ENCODE measurements at regions not wholly inside any gene's neighbourhood (a gene's known extent, or its start where the extent isn't known, plus 50 kb on each side); places are given as distances from the start of the nearest gene placed in this dataset.

DNA sequence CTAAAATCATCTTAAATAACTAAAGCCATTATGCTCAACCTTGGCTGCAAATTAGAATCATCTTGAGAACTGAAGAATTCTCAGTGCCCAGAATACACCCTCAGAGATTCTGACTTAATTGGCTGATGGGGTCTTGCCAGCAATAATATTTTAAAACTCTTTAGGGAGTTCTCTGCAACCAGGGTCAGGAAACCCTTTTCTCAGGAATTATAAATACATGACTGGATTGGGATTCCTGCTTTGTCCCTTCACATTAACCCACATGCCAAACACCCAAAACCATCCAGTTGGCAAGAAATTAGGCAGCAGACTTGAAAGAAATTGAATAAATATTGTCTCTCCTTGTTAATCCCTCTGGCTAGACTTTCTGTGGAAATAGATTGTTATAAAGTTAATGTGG, 482.3 kb upstream of the NECTIN3 start:
- no peak overlapping the region for H3K27ac ChIP-seq (ENCODE audit: low read depth in 1 of 3, low read length in 2 of 3)
- FAIRE-seq, result no peak

DNA sequence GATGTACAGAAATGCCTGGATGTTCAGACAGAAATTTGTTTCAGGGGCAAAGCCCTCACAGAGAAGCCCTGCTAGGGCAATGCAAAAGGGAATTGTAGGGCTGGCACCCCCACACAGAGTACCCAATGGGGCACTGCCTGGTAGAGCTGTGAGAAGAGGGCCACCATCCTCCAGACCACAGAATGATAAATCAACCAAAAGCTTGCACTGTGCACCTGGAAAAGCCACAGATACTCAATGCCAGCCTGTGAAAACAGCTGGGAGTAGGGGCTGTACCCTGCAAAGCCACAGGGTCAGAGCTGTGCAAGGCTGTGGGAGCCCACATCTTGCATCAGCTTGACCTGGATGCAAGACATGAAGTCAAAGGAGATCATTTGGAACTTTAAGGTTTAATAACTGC, 477.9 kb upstream of the NECTIN3 start:
- Histone ChIP-seq H3K36me3 (ENCODE audit: control insufficient read depth in 3 of 3, insufficient read depth in 2 of 3, low read depth in 1 of 3, low read length in 3 of 3) (no peaks in the 10 kb centered on the region), H3K4me3 (ENCODE audit: low read depth in 1 of 3, low read length in 3 of 3) (no peak overlapping the region), H3K4me1 (ENCODE audit: control insufficient read depth in 3 of 3, insufficient read depth in 2 of 3, low read depth in 1 of 3, low read length in 2 of 3) (no peaks in the 10 kb centered on the region), H3K9me3 (ENCODE audit: control insufficient read depth in 2 of 2, insufficient read depth in 1 of 2, low read depth in 1 of 2, low read length in 1 of 2) (peaks cover 0 to 8% of the 10 kb centered on the region in 2 donors), H3K27ac (ENCODE audit: low read depth in 1 of 3, low read length in 2 of 3) (no peak overlapping the region), H3K27me3 (ENCODE audit: control insufficient read depth in 3 of 3, insufficient read depth in 3 of 3, low read length in 3 of 3) (no peaks in the 10 kb centered on the region)
- DNase-seq (no peak), FAIRE-seq (no peak)

More for the DNA sequence above, 482.3 kb upstream of the NECTIN3 start:
- DNase-seq, result no peak
- Histone ChIP-seq H3K4me1 (ENCODE audit: control insufficient read depth in 3 of 3, insufficient read depth in 2 of 3, low read depth in 1 of 3, low read length in 2 of 3) (no peaks in the 10 kb centered on the region), H3K36me3 (ENCODE audit: control insufficient read depth in 3 of 3, insufficient read depth in 2 of 3, low read depth in 1 of 3, low read length in 3 of 3) (no peaks in the 10 kb centered on the region), H3K4me3 (ENCODE audit: low read depth in 1 of 3, low read length in 3 of 3) (no peak overlapping the region), H3K9me3 (ENCODE audit: control insufficient read depth in 2 of 2, insufficient read depth in 1 of 2, low read depth in 1 of 2, low read length in 1 of 2) (peaks cover 0 to 3% of the 10 kb centered on the region in 2 donors), H3K27me3 (ENCODE audit: control insufficient read depth in 3 of 3, insufficient read depth in 3 of 3, low read length in 3 of 3) (no peaks in the 10 kb centered on the region)

- no peak for FAIRE-seq
- Histone ChIP-seq H3K4me1 (ENCODE audit: control insufficient read depth in 3 of 3, insufficient read depth in 2 of 3, low read depth in 1 of 3, low read length in 2 of 3) (no peaks in the 10 kb centered on the region), H3K36me3 (ENCODE audit: control insufficient read depth in 3 of 3, insufficient read depth in 2 of 3, low read depth in 1 of 3, low read length in 3 of 3) (no peaks in the 10 kb centered on the region), H3K9me3 (ENCODE audit: control insufficient read depth in 2 of 2, insufficient read depth in 1 of 2, low read depth in 1 of 2, low read length in 1 of 2) (peaks cover 0 to 5% of the 10 kb centered on the region in 2 donors), H3K27ac (ENCODE audit: low read depth in 1 of 3, low read length in 2 of 3) (no peak overlapping the region), H3K4me3 (ENCODE audit: low read depth in 1 of 3, low read length in 3 of 3) (no peak overlapping the region), H3K27me3 (ENCODE audit: control insufficient read depth in 3 of 3, insufficient read depth in 3 of 3, low read length in 3 of 3) (no peaks in the 10 kb centered on the region)
- no peak for DNase-seq
Measured at GRCh38 chr3:110598847-110599490, 472.6 kb upstream of the NECTIN3 start.

DNA sequence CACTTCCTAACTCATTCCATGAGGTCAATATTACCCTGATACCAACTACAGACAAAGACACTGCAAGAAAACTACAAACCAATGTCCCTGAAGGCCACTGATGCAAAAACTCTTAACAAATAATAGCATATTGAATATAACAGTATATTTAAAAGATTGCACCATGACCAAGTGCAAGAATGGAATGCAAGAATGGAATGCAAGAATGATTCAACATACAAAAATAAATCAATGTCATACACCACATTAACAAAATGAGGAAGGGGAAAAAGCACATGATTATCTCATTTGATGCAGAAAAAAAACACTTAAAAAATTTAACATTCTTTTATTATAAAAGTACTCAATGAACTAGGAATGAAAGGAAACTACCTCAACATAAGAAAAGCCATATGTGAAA, 463.1 kb upstream of the NECTIN3 start:
- FAIRE-seq, result no peak
- Histone ChIP-seq H3K27me3 (ENCODE audit: control insufficient read depth in 3 of 3, insufficient read depth in 3 of 3, low read length in 3 of 3) (no peaks in the 10 kb centered on the region), H3K27ac (ENCODE audit: low read depth in 1 of 3, low read length in 2 of 3) (no peak overlapping the region), H3K4me1 (ENCODE audit: control insufficient read depth in 3 of 3, insufficient read depth in 2 of 3, low read depth in 1 of 3, low read length in 2 of 3) (no peaks in the 10 kb centered on the region), H3K4me3 (ENCODE audit: low read depth in 1 of 3, low read length in 3 of 3) (no peak overlapping the region), H3K36me3 (ENCODE audit: control insufficient read depth in 3 of 3, insufficient read depth in 2 of 3, low read depth in 1 of 3, low read length in 3 of 3) (no peaks in the 10 kb centered on the region), H3K9me3 (ENCODE audit: control insufficient read depth in 2 of 2, insufficient read depth in 1 of 2, low read depth in 1 of 2, low read length in 1 of 2) (no peaks in the 10 kb centered on the region)
- no peak for DNase-seq

DNA sequence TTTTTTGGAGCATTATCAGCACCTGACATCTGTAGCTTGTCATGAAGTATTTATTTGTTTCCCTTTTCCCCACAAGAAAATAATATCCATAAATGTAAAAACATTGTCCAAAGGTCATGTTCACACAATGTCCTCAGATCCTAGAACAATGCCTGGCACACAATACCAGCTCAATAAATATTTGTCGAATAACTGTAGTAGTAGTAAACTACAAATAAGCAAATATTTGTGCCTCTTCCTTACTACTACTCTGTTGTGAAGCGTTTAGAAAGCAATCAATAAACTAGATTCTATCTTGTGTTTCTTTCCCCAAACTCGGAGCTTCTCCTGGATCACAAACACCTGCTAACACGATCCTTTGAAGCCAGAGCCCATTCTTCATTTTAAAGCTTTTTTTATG, 459.6 kb upstream of the NECTIN3 start:
- no peaks in the 10 kb centered on the region for H3K36me3 ChIP-seq (ENCODE audit: control insufficient read depth in 3 of 3, insufficient read depth in 2 of 3, low read depth in 1 of 3, low read length in 3 of 3)
- H3K27me3 ChIP-seq (ENCODE audit: control insufficient read depth in 3 of 3, insufficient read depth in 3 of 3, low read length in 3 of 3), result no peaks in the 10 kb centered on the region
- H3K4me3 ChIP-seq (ENCODE audit: low read depth in 1 of 3, low read length in 3 of 3), result no peak overlapping the region
- no peaks in the 10 kb centered on the region for H3K9me3 ChIP-seq (ENCODE audit: control insufficient read depth in 2 of 2, insufficient read depth in 1 of 2, low read depth in 1 of 2, low read length in 1 of 2)
- H3K4me1 ChIP-seq (ENCODE audit: control insufficient read depth in 3 of 3, insufficient read depth in 2 of 3, low read depth in 1 of 3, low read length in 2 of 3), result no peaks in the 10 kb centered on the region
- DNase-seq, result no peak
- 46 to 66% (median 55%) methylated on average over 4 of the region's 4 CpGs for WGBS, 3 donors
- H3K27ac ChIP-seq (ENCODE audit: low read depth in 1 of 3, low read length in 2 of 3), result no peak overlapping the region
- no peak for FAIRE-seq

DNA sequence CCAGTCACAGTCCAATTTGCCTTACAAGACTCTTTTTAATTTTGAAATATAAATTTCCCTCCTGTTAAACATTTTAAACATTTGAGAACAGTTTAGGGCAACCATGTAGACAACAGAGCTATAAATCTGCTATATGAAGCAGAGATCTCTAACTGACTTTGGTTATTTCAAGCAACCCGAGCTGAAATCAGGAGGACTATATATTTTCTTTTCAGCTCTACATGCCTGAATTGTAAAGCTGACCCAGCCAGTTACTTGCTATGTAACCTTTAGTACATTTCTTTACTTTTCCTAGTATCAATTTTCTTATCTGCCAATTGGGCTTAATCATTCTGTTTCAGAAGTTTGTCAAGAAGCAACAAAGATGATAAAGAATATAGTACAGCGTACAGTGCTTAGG, 457.4 kb upstream of the NECTIN3 start:
- no peak overlapping the region for H3K4me3 ChIP-seq (ENCODE audit: low read depth in 1 of 3, low read length in 3 of 3)
- no peak for DNase-seq
- 63 to 73% (median 67%) methylated on average over 2 of the region's 2 CpGs for WGBS, 3 donors
- H3K27me3 ChIP-seq (ENCODE audit: control insufficient read depth in 3 of 3, insufficient read depth in 3 of 3, low read length in 3 of 3), result no peaks in the 10 kb centered on the region
- no peaks in the 10 kb centered on the region for H3K36me3 ChIP-seq (ENCODE audit: control insufficient read depth in 3 of 3, insufficient read depth in 2 of 3, low read depth in 1 of 3, low read length in 3 of 3)
- no peak overlapping the region for H3K27ac ChIP-seq (ENCODE audit: low read depth in 1 of 3, low read length in 2 of 3)
- FAIRE-seq, result no peak
- no peaks in the 10 kb centered on the region for H3K9me3 ChIP-seq (ENCODE audit: control insufficient read depth in 2 of 2, insufficient read depth in 1 of 2, low read depth in 1 of 2, low read length in 1 of 2)
- no peaks in the 10 kb centered on the region for H3K4me1 ChIP-seq (ENCODE audit: control insufficient read depth in 3 of 3, insufficient read depth in 2 of 3, low read depth in 1 of 3, low read length in 2 of 3)

DNA sequence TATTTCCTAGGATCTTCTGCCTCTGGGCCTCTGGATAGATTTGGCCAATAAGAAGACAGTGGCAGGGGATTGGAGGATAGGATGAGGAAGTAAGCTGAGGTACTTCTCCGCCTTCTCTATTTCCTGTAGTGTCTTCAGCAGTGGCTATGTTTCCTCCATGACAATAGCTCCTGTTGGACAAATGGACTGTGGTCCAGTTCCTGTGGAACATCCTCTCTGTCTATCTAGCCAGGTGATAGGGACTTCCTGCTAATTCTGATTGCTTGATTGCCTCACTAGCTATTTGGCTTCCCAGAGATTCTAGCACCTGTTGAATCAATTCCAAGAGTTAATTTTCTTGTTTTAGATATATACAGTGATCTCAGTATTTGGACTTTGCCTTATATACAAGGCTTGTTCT, 456.2 kb upstream of the NECTIN3 start:
- FAIRE-seq, result no peak
- no peak overlapping the region for H3K27ac ChIP-seq (ENCODE audit: low read depth in 1 of 3, low read length in 2 of 3)
- DNase-seq, result peak in 1 of 2 donors; percentile 74
- WGBS, 3 donors, result 79 to 96% (median 95%) methylated on average over 1 of the region's 1 CpG
- no peaks in the 10 kb centered on the region for H3K27me3 ChIP-seq (ENCODE audit: control insufficient read depth in 3 of 3, insufficient read depth in 3 of 3, low read length in 3 of 3)
- no peak overlapping the region for H3K4me3 ChIP-seq (ENCODE audit: low read depth in 1 of 3, low read length in 3 of 3)
- H3K9me3 ChIP-seq (ENCODE audit: control insufficient read depth in 2 of 2, insufficient read depth in 1 of 2, low read depth in 1 of 2, low read length in 1 of 2), result no peaks in the 10 kb centered on the region
- H3K36me3 ChIP-seq (ENCODE audit: control insufficient read depth in 3 of 3, insufficient read depth in 2 of 3, low read depth in 1 of 3, low read length in 3 of 3), result no peaks in the 10 kb centered on the region
- peaks cover 0 to 2% (median 0%) of the 10 kb centered on the region in 3 donors for H3K4me1 ChIP-seq (ENCODE audit: control insufficient read depth in 3 of 3, insufficient read depth in 2 of 3, low read depth in 1 of 3, low read length in 2 of 3)

DNA sequence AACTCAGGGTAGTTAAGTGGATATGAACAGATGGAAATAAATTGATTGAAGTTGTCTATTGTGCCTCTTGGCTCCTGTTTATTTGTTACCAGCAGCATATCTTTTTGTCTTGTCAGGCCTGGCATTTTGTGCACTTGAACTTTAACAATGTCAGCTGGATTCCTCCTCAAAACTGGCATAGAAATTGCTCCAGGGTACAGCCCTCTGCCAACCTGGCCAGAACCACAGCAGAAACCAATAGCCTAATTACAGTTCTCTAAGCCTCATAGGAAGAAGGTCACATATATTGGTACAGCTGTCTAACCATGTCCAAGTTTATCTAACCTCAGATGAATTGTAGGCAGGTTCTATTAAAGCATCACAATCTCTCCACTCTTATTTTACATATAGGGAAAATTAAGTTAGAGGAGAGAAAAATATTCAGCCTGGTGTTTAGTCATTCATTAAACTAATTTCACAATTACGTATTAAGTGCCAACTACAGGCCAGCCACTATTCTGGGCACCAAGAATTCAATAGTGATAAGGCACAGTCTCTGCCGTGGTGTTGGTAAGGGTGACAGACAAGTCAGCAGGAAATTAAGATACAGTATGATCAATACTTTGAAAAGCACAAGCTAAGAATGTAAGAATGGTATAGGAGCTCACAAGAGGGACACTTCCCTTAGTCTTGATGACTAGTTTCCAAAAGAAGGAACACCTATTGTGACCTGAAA, 452.9 kb upstream of the NECTIN3 start:
- DNase-seq, result no peak
- Histone ChIP-seq H3K9me3 (ENCODE audit: control insufficient read depth in 2 of 2, insufficient read depth in 1 of 2, low read depth in 1 of 2, low read length in 1 of 2) (no peaks in the 10 kb centered on the region), H3K27ac (ENCODE audit: low read depth in 1 of 3, low read length in 2 of 3) (no peak overlapping the region), H3K4me3 (ENCODE audit: low read depth in 1 of 3, low read length in 3 of 3) (no peak overlapping the region), H3K36me3 (ENCODE audit: control insufficient read depth in 3 of 3, insufficient read depth in 2 of 3, low read depth in 1 of 3, low read length in 3 of 3) (no peaks in the 10 kb centered on the region), H3K4me1 (ENCODE audit: control insufficient read depth in 3 of 3, insufficient read depth in 2 of 3, low read depth in 1 of 3, low read length in 2 of 3) (peaks cover 0 to 2% (median 0%) of the 10 kb centered on the region in 3 donors), H3K27me3 (ENCODE audit: control insufficient read depth in 3 of 3, insufficient read depth in 3 of 3, low read length in 3 of 3) (no peaks in the 10 kb centered on the region)
- 55 to 78% (median 64%) methylated on average over 2 of the region's 2 CpGs for WGBS, 3 donors
- FAIRE-seq, result no peak

GRCh38 chr3:110620118-110620517, 451.5 kb upstream of the NECTIN3 start:
- H3K9me3 ChIP-seq (ENCODE audit: control insufficient read depth in 2 of 2, insufficient read depth in 1 of 2, low read depth in 1 of 2, low read length in 1 of 2), result no peaks in the 10 kb centered on the region
- H3K27ac ChIP-seq (ENCODE audit: low read depth in 1 of 3, low read length in 2 of 3), result no peak overlapping the region
- H3K36me3 ChIP-seq (ENCODE audit: control insufficient read depth in 3 of 3, insufficient read depth in 2 of 3, low read depth in 1 of 3, low read length in 3 of 3), result no peaks in the 10 kb centered on the region
- WGBS, 3 donors, result 3 to 40% (median 24%) methylated on average over 4 of the region's 4 CpGs
- H3K4me3 ChIP-seq (ENCODE audit: low read depth in 1 of 3, low read length in 3 of 3), result no peak overlapping the region
- FAIRE-seq (no peak), DNase-seq (peak in 1 of 2 donors; percentile 24)
- peaks cover 0 to 2% (median 0%) of the 10 kb centered on the region in 3 donors for H3K4me1 ChIP-seq (ENCODE audit: control insufficient read depth in 3 of 3, insufficient read depth in 2 of 3, low read depth in 1 of 3, low read length in 2 of 3)
- no peaks in the 10 kb centered on the region for H3K27me3 ChIP-seq (ENCODE audit: control insufficient read depth in 3 of 3, insufficient read depth in 3 of 3, low read length in 3 of 3)

All from small intestine (tissue), 7 donors.